NCI-H460 (cell line): ENCODE measurements at regions not wholly inside any gene's neighbourhood (a gene's known extent, or its start where the extent isn't known, plus 50 kb on each side); places are given as distances from the start of the nearest gene placed in this dataset.

Experiments used
- DNase-seq: peaks from one replicate; pipeline ENCODE4 v3.0.0-alpha.2; 2016; ENCODE audit warnings: low read depth; ENCODE audit errors: extremely low read depth

DNA sequence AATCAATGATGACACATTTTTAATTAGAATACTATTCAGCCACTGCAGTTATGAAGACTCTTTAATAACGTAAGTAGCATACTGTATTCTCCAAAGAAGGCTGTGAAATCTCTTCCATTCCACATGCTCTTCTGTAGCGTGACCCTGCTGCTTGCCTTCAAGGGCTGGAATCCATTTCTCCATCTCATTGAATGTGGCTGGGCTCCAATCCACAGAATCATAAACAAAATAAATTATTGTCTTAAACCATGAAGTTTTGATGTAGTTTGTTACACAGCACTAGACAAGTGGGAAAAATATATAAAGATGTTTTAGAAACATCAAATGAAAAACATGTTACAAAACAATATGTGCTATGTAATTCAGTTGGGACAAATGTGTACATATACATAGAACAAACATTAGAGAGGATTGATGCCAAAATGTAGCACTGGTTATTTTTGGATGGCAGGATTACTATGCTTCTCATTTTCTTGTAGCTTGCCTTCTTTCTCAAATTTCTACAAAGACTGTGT lies 410.8 kb upstream of the PODXL start:
- no peak for DNase-seq

DNA sequence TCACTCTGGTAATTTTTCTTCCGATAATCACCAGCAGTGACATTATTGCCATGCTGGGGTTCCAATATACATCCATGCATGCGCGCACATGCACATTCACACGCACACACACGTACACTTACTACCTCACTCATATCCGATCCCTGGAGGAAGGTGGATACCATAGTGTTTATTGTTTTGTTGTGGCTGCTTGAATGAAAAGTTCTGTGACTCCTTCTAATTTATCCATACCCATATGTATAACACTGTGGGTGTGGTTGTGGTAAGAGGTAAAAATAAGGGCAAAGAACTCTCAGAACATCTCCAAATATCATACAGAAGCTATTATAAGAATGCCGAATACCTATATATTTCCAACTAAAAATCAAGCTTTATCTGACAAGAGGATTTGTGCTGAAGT lies 407.8 kb upstream of the PODXL start:
- DNase-seq = no peak

DNA sequence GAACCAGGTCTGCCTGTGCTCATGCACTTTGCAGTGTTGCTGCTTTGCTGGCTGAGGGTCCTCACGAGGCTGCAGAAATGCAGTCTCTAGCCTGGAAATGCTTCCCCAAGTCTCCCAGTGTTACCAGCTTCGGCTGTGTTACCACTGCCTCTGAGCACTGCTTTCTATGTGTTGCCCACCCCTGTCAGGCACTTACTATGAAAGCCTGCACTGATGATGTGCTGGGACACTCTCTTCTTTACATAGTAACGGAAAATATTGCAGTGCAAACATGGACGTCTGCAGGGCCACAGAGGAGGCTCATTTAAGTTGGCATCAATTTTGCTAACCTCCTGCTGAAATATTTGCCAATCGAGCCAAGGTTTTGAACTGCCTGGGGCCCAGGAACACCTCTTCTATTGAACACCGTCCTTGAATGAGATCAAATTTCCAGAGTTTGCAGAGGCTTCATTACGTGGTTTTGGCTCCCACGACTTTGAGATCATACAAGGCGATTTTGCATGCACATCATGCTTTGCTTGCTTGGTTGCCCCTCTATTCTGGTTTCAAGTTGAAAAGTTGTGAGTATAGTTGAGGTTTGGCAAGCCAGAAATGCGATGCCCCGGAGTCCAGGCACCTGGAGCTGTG lies 404.7 kb upstream of the PODXL start:
- DNase-seq = no peak

DNA sequence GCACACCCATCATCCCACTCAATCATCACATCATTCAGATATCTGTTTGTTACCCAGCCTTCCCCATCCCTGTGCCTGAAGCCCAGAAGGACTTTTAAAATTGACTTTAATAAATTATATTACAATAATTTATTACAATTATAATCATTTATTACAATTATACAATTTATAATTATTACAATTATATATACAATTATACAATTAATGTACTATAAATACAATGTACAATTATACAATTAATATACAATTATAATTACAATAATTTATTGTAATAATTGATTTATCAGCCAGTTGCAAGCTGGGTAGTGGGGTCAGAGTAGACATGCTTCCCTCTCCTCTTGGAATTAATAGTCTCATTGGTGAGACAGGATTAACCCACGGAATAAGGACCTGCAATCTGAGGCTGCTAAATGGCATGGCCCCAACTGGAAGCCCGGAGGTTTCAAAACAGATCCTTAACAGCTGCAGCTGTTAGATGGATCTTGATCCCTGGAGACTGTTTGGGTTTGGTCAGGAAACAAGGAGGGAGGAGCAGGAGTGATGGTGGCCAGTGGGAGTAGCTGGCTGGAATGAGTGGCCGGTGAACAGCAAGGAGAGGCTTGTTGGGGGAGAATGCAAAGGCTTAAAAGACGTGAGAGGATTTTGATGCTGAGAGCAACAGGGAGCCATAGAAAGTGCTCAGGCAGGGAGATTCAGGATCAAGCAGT lies 402.8 kb upstream of the PODXL start:
- DNase-seq = no peak

DNA sequence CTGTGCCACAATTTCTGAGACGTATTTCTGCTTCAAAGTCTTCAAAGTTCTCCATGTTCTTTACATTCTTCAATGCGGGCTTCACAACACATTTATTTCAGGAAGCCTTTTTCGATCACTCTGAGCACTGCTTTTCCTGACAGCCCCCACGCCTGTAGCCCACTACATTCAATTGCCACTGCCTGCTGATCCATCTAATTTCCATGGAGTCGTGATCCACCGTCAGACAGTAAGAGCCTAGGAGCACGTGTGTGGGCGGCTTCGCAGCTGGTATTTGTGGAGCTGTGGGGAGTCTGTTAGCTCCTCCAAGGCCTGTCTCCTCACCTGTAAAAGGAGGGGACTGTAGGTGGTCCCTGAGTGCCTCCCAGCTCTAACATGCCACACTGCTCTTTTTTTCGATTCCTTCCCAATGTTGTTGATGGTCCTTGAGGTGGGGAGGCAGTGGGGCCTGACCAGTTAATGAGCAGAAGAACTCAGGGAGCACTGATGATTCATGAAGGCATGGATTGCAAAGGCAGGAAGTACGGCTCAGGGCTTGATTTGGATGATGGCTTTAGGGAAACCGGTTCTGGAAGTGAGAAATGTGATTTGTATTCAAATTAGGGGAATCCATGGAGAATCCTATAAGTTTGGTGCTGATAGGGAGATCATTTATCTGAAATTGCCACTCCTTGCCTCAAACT lies 401.1 kb upstream of the PODXL start:
- DNase-seq = no peak

DNA sequence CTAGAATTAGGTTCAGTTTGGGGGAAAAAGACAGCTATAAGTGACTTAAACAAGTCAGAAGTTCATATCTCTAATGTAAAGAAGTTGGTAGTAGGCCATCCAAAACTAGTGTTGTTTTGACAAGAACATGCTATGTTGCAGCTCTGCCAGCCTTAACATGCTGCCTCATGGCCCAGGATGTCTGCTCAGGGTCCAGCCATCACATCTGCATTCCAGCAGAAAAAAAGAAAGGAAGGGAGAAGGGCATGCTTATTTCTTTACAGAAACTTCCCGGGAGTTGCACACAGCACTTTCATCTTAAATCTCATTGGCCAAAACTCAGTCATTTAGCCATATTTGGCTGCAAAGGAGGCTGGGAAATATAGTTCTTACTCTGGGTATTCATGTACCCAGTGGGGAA lies 400.4 kb upstream of the PODXL start:
- DNase-seq = no peak

DNA sequence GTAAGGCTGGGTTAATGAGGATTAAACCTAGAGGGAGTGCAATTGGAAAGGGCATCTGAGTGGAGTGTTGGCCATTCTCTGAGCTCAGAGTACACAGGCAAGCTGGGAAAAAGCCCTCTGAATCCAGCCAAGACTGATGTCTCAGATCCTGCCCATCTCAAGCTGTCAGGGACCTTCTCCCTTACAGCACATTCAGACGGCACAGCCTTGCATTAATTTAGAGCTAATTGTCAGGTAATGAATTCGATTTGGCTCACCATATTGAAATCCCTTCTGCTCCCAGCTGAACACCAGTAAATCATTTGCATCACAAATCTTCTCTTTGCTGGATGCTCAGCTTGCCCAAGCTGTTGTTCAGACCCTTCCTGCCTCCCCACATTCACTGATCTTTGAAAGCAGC lies 399.3 kb upstream of the PODXL start:
- DNase-seq = no peak

DNA sequence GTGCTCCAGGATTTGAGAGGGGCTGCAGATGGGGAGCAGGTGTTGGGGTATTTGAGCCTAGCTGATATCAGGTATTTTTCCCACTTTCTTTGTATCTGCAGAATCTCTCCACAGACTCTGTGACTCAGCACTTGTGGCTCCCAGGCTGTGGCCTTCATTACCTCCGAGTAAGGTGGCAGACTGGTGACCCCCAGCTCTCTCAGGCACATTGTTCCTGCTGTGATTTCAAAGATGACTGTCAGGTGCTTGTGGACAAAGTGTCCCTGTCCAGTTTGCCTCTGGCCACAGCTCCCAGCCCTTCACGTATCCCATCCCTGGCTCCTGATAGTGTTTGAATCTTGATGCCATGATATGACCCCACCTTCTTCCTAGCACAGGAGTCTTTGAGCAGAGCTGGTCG lies 396.8 kb upstream of the PODXL start:
- no peak for DNase-seq

DNA sequence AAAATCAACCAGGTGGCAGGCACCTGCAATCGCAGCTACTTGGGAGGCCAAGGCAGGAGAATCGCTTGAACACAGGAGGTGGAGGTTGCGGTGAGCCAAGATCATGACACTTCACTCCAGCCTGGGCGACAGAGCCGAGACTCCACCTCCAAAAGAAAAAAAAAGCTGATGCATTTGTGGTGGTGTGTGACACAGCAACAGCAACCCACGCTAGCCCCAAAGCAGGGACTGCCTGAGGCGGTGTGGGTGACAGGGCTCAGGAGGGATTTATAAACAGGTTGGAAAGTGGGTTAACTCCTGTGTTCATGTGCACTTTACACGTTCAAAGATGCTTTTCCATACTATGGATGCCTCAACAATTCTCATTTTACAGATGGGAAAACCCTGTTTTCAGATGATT lies 395.9 kb upstream of the PODXL start:
- DNase-seq = no peak

DNA sequence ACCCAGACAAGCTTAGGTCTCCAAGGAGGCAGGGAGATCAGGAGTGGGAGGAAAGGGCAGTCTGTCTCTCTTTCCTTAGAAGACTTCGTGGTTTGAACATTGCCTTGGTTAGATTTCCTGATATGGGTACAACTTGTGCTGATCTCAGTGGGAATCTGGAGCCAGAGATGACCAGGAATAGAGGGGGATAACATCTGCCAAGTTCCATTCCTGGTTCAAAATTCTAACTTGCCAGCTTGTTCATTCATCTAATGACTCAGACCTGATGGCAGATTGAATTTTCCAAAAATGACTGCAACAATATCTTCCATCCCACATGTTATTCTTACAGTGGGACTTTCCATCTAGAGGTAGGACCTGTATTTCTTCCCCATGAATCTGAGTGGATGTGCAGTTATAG lies 394.3 kb upstream of the PODXL start:
- DNase-seq = no peak

DNA sequence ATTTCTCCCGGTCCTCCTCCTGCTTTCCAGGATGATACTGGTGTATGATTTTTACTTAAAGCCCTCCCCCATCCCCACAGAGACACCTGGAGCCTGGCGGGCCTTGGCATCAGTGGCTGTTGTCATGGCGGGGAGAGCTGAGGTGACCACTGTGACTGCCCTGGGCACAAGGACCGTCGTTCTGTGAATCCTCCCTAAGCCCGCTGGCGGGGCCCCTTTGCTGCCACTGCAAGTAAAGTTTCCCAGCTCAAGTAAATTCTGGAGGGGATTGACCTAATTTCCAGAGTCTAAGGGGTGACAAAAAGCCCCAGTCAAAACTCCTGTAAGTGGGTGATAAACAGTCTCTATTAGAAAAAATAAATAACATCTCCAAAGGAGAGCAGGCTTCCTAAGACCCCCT lies 393.2 kb upstream of the PODXL start:
- DNase-seq = no peak

DNA sequence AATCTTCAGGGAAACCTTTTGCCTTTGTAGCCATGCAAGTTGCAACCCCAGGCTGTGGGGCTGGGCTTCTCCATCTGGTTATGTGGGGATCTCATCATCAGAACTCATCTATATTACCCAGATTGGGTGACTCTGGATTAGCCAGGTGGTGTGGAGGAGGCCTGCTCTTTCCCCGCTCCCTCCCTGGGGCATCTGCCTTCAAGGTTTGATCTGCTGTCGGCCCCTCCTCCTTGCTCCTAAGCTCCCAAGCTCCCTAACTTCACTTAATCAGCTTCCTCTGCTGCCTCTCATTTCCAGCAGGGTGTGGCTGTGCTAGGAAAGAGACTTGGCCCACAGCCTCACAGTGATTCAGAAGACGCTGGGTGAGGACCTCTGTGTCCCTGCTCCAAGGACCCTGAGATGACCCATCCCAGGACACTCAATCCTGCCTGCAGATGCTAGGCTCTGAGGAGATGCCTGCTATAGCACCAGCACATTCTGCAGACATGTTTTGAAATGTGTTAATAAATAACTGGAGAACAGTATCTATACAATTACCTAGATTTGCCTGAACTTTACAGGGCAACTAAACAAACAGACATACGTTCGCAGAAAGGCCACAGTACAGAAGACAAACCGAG lies 392.1 kb upstream of the PODXL start:
- DNase-seq = no peak

DNA sequence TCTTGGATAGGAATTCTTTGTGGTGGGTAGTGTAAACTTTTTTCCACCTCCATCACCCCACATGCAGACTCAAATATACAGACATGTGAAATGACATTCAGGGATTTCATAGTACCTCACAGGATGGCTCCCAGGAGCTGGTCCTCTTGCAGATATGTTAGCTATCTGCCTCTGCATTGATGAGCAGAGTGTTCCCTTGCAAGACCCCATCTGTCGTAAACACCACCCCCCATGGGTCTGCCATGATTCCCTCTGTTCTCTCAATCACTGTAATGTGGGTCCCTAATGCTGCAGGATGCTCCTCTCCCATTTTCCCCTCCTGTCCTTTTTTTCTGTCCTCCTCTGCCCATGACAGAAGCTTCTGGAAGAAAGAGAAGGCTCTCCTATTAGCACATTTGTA lies 391.2 kb upstream of the PODXL start:
- DNase-seq = no peak

DNA sequence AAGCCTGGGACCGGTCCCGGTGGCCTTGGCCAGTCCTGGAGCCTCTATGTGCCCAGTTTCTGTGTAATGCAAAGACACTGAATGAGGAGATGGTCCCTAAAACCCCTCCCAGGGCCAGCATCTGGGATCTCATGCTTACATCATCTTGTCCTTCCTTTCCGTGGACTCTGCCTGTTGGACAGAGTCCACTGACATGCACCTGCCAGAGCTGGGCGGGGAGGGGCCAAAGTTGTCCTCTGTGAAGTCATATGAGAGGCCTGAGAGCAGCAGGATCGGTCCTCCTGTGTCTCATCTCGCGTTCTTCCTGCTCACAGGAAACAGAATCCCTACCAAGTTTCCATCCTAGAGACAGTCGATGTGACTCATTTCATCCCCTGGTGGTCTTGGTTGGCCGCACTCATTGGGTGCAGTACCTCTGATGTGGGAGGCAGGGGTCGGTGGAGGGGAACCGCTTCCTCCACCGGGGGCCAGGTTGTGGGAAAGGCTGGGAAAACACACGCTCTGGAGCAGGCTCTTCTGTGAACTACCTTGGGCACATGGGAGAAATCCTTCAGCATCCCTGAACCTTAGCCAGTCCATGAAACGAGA lies 389.6 kb upstream of the PODXL start:
- DNase-seq = no peak

DNA sequence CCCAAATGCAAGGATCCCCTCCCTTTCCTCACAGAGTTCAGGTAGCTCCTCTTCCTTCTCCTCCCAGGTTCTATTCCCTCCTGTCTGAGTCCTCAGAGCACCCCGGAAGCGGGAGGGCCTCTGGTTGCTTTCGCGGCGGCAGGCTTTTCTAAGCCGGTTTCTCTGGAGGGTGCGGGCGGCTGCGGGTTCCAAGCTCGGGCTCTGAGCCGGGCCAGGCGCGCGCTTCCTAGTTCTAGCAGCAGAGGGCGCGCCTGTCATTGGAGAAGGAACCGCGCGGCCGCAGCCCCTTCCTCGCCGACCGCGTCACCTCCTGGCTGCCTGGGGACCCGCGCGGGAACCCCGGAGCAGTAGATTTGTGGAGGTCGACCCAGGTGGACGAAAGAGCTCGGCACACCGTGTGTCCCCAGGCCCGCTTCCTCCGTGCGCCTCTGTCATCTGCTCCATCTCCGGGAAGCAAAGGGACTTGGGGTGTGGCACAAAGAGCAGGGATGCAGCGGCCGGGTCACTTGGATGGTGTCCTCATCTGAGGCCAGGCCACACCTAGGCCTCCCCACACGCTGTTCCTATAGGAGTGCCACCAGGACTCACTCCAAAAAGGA lies 389.0 kb upstream of the PODXL start:
- DNase-seq = peak; percentile 38

DNA sequence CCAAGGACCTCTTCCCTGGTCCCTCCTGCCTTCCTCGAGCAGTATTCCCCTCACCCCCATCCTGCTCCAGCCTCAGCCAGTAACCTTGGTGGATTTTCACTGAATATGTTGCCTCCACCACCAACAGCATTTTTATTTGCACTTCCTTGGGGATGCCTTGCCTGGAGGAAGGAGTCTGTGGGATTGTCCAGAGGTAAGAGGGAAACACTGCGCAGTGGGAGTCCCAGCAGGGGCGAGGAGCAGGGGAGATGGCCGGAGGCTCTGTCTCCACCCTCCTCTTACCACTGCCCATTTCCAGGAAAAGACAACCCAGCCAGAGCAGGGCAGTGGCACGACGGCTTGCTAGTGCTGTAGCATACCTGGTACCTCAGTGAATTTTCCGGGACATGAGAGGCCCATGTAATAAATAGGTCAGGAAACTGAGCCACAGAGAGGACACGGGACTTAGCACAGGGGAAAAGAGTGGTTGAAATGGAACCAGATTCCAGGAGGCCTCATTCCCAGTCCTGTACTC lies 388.2 kb upstream of the PODXL start:
- no peak for DNase-seq

DNA sequence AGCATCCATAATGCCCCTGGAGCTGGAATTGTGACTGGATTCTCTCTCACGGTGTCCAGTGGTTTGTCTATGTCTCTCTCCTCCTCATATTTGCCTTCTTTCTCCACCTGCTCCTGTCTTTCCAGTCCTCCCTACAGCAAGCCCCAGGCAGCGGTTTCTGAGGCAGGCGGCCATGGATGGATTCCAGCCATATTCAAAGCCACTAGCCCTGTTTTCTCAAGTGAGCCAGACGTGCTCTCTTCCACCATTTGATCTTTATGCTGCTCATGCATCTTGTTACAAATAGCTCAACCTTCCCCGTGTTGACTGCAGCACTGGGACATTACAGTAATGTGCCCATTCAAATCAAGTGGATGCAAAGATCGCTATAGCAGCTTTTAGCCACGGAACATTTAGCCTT lies 387.2 kb upstream of the PODXL start:
- DNase-seq = no peak

DNA sequence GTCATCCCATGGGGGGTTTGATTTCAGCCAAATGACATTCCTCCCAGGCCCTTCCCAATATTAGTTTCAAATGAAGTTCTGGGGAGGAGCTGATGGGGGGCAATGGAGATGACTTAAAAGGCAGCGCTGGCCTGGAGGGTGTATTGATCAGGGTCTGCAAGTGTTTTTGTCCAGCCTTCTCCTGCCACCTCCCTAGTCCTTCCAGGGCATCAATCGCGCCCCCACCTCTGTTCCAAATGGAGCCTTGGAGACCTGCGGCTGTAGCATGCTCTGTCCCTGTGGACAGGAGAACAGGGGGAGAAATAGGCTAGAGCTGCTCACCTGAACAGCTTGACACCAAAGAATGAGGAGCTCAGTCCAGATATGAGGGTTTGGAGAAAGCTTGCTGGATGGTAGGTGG lies 386.8 kb upstream of the PODXL start:
- DNase-seq = no peak

DNA sequence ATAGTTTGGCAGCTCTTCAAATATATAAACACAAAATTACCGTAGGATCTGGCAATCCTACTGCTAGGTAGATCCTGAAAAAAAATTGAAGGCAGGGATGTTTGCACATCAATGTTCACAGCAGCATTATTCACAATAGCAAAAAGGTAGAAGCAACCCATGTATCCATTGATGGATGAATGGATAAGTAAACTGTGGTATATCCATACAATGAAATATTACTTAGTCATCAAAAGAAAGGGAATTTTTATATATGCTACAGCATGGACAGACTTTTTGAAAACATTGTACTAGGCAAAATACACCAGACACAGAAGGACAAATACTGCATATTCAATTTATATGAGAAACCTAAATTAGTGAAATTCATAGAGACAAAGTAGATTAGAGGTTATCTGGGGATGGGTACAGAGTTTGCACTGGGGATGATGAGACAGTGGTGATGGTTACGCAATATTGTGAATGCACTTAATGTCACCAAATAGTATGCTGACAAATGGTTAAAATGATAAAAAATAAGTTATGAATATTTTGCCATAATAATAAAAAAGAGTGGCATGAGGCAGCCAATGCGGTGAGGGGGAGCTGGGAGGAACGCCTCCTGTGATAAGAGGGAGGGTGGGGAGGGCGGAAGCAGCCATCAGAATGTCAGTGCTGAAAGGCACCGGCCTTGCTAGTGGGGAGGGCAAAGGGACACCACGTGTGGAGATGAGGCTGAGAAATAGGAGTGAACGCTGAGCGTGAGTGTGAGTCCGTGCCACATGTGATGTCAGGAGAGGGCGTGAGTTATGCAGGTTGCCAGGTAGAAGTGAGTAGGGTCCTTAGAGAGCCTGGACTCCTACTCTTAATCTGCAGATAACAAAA lies 386.1 kb upstream of the PODXL start:
- DNase-seq = no peak

DNA sequence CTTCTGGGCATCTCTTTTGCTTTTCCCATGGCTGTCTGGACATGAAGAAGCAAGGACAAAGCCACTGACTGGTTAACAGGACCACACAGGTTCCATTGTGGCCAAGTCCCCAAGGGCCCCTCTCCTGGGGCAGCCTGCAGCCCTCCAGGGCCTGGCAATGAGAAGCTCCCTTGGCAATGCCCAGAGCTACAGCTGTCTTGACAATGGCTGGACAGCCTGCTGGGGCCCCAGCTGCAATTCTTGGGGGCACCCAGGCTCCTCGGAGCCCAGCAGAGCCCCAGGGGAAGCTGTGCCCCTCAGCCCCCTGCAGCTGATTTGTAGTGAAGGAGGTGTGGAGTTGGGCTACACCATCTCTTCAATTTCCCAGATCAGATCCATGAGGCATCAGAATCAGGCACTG lies 384.9 kb upstream of the PODXL start:
- no peak for DNase-seq
